22Rv1 (cell line): ENCODE measurements at regions not wholly inside any gene's neighbourhood (a gene's known extent, or its start where the extent isn't known, plus 50 kb on each side); places are given as distances from the start of the nearest gene placed in this dataset.

ENCODE experiments used
- H3K27ac ChIP-seq: fragments of 450-650 bp; 2 replicates; pipeline ENCODE4 v1.5.1; 2017
- ZFX ChIP-seq: fragments of 450-650 bp; IDR thresholded peaks from 2 replicates; pipeline ENCODE4 v1.6.1; 2017; ENCODE audit warnings: antibody characterized with exemption, borderline replicate concordance
- TF ChIP-seq, protein P1 (sequence below): fragments of 450-650 bp; IDR thresholded peaks from 2 replicates; pipeline ENCODE4 v1.5.1; 2017; ENCODE audit warnings: mild to moderate bottlenecking

DNA sequence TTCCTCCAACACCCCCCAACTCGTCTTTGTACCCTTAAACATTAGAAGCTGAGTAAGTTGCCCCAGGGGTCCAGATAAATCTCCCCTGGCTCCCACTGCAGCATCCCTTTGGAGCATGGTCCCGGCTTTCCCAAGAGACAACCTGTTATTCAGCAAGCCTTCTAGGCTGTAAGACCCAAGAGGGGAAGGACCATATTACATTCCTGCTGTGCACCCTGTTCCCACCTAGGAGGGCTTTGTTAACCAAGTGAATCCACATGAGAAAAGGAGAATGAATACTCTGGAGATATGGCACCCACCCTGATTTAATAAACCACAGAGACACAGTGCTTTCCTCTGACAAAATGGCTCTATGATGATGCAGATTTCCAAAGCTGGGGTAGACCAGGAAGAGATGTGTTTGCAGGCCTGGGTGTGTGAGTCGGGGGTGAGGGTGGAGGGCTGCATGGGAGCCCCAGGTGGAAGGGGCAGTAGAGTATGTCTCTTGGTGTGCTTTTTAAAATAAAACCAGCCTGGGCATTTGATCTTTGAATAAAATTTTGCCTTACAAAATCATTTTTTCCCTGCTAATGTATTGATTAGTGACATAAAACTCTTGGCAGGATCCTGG is 325.2 kb downstream of the DRD1 start:
- TF ChIP-seq, protein P1, sequence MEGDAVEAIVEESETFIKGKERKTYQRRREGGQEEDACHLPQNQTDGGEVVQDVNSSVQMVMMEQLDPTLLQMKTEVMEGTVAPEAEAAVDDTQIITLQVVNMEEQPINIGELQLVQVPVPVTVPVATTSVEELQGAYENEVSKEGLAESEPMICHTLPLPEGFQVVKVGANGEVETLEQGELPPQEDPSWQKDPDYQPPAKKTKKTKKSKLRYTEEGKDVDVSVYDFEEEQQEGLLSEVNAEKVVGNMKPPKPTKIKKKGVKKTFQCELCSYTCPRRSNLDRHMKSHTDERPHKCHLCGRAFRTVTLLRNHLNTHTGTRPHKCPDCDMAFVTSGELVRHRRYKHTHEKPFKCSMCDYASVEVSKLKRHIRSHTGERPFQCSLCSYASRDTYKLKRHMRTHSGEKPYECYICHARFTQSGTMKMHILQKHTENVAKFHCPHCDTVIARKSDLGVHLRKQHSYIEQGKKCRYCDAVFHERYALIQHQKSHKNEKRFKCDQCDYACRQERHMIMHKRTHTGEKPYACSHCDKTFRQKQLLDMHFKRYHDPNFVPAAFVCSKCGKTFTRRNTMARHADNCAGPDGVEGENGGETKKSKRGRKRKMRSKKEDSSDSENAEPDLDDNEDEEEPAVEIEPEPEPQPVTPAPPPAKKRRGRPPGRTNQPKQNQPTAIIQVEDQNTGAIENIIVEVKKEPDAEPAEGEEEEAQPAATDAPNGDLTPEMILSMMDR, result no peak
- TF ChIP-seq ZFX, result no peak
- H3K27ac ChIP-seq, result no peak overlapping the region

DNA sequence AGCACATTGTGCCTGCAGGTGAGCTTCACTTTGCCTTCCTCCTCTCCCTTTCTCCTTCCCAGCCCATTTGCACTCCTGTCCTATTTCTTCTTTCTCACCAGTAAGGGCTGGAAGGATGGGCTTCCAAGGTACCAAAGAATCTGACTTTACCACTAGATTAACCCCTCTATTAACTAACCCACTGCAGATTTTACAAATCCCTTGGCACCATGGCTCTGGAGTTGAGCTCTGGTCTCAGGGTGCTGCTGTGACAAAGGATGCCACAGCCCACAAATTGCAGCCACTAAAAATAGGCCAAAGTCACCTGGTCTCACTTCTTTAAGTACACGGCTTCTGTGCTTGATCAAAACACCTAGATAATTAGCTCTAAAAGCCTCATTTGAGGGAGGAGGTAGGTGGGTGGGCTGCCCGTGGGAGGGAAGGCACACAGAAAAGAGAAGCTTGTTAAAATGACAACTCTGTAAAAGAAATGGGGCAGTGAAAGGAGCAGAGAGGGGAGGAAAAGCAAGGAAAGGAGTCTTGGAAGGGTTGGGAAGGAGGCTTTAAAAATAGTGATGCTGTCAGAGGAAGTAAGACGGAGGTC is 327.4 kb downstream of the DRD1 start:
- no peak overlapping the region for H3K27ac ChIP-seq
- no peak for TF ChIP-seq ZFX
- TF ChIP-seq, protein P1, result no peak

DNA sequence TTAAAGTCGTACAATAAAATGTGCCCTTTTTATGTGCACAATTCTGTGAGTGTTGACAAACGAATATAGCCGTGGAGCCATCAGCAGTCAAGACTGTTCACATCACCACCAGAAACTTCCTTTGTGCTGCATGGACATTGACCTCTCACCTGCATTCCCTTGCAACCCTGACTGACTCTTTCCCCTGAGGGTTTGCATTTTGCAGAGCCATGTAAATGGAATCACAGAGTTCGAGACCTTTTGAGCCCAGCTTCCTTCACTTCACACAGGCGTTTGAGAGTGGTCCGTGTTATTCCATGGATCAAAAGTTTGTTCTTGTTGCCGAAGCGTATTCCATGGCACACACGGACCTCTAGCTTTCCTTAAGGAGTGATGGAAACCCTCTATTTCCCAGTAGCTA is 328.2 kb downstream of the DRD1 start:
- TF ChIP-seq ZFX, result no peak
- TF ChIP-seq, protein P1, result no peak
- no peak overlapping the region for H3K27ac ChIP-seq

DNA sequence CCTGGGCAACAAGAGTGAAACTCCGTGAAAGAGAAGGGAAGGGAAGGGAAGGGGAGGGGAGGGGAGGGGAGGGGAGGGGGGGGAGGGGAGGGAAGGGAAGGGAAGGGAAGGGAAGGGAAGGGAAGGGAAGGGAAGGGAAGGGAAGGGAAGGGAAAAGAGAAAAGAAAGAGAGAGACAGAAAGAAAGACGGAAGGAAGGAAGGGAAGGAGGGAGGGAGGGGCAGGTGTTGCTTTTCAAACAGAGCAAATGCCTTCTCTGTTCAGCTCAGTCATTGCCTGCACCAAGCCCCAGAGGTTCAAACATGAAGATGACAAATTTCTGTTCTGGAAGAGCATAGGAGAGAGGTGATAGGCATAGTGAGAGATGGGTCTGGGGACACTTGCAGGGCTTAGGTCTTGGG is 330.0 kb downstream of the DRD1 start:
- TF ChIP-seq ZFX, result no peak
- TF ChIP-seq, protein P1, result no peak
- no peak overlapping the region for H3K27ac ChIP-seq

DNA sequence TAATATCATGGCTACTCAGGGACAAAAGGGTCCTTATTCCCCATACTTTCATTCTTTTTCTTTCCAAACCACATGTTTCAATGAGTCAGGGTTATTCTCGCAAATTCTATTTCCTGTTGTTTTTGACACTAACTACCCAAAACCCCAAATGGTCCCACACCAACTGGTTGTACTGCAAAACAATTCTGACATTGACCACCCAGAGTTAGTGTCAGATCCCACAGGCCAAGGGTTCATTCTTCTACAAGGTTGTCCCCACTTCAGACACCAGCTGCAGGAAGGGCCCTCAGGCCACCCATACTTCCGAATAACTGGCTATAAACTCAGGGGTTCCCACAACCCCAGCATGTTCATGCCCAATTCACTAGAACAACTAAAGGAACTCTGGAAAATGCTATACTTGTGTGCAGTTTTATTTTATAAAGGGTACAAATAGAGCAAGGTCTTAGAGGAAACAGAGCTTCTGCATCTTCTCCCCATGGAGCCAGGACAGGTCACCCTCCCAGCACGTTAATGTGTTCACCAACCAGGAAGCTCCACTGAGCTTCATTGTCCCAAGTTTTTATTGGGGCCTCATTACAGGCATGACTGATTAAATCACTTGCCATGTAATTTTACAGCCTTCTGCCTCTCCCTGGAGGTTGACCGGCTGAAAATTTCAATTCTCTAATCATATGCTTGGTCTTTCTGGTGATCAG is 334.8 kb downstream of the DRD1 start:
- no peak for TF ChIP-seq ZFX
- TF ChIP-seq, protein P1, result no peak
- H3K27ac ChIP-seq, result no peak overlapping the region

DNA sequence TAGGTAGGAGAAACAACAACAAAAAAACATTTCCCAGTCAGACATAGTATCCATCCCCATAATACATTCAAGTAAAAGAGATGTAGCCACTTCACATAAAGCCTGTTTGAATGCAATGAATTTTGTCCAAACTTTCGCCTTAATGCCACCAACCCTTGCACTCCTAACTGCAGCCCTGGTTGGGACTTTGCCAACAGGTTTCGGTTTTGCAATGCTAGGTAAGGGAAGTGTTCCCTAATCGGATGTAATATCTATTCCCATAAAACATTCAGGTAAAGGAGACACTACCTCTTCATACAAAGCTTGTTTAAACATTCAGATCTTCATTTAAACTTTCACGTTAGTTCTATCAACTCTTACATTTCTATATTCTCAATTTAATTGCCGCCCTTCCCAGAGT is 336.1 kb downstream of the DRD1 start:
- no peak overlapping the region for H3K27ac ChIP-seq
- TF ChIP-seq ZFX, result no peak
- TF ChIP-seq, protein P1, result no peak

DNA sequence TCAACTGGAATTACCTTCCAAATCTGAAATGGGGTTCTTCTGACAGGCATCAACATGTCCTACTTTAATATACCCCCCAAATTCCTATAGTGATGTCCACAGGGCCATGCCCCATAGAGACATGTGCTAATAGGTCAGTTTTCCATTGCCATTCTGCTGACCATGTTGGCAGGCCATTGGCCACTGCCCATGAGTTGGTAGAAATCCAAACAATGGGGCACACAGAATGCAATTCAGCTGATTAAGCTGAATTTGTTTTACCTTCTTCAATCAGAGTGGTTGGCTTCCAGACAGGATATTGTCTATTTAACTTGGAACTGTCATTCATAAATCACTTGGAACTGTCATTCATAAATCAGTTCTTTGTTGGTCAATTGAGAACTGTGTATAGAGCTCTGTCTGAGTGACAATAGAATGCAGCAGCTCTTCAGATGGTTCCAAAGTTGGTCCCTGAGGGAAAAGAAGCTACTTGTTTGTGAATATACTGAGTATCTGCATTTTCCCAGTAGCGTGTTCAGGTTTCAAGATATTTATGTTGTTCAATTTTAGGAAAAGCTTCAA is 336.9 kb downstream of the DRD1 start:
- TF ChIP-seq, protein P1, result no peak
- no peak for TF ChIP-seq ZFX
- no peak overlapping the region for H3K27ac ChIP-seq
